Neural cell (in vitro differentiated cells): ENCODE measurements at regions not wholly inside any gene's neighbourhood (a gene's known extent, or its start where the extent isn't known, plus 50 kb on each side); places are given as distances from the start of the nearest gene placed in this dataset.

Experiments used
- H2AFZ ChIP-seq: fragments of 200-600, 300-800 bp; sonication (generic), shearing (Covaris generic); 2 replicates; pipeline ENCODE4 v1.6.0; 2014; ENCODE audit warnings: low read depth, mild to moderate bottlenecking, antibody characterized with exemption, low read length, moderate library complexity
- H3F3A ChIP-seq: fragments of 200-600 bp; shearing (Covaris generic); 2 replicates; pipeline ENCODE4 v1.6.1; 2016; ENCODE audit warnings: mild to moderate bottlenecking, moderate library complexity, mixed read lengths, antibody characterized with exemption, low read length; ENCODE audit not compliant: insufficient read depth, poor library complexity, severe bottlenecking
- H3K27ac ChIP-seq: fragments of 200-600, 300-800 bp; sonication (generic), shearing (Covaris generic); 2 replicates; pipeline ENCODE4 v1.5.1; 2014; ENCODE audit warnings: mild to moderate bottlenecking, low read length, moderate library complexity
- H3K27me3 ChIP-seq: fragments of 300-800, 200-600 bp; sonication (generic), shearing (Covaris generic); 2 replicates; pipeline ENCODE4 v1.6.0; 2014; ENCODE audit warnings: mild to moderate bottlenecking, low read depth, low read length, moderate library complexity; ENCODE audit not compliant: insufficient read depth
- H3K36me3 ChIP-seq: fragments of 300-800, 200-600 bp; sonication (generic), shearing (Covaris generic); 2 replicates; pipeline ENCODE4 v1.5.1; 2014; ENCODE audit warnings: mild to moderate bottlenecking, antibody characterized with exemption, low read length, moderate library complexity; ENCODE audit not compliant: insufficient read depth
- H3K4me2 ChIP-seq: fragments of 300-800, 200-600 bp; sonication (generic), shearing (Covaris generic); 2 replicates; pipeline ENCODE4 v1.6.0; 2014; ENCODE audit warnings: mild to moderate bottlenecking, low read length
- H3K4me3 ChIP-seq: fragments of 300-800, 200-600 bp; sonication (generic), shearing (Covaris generic); 2 replicates; pipeline ENCODE4 v1.5.1; 2014; ENCODE audit warnings: mild to moderate bottlenecking, low read length, moderate library complexity
- H3K79me2 ChIP-seq: fragments of 200-600 bp; shearing (Covaris generic); replicated peaks from 2 replicates; pipeline ENCODE4 v1.6.0; 2014; ENCODE audit warnings: mild to moderate bottlenecking, low read length, moderate library complexity; ENCODE audit not compliant: insufficient read depth
- H3K9ac ChIP-seq: fragments of 300-800, 200-600 bp; sonication (generic), shearing (Covaris generic); 2 replicates; pipeline ENCODE4 v1.6.1; 2016; ENCODE audit warnings: mild to moderate bottlenecking, low read length, mixed read lengths
- H3K9me2 ChIP-seq: fragments of 200-600 bp; shearing (Covaris generic); 2 replicates; pipeline ENCODE4 v1.6.1; 2016; ENCODE audit warnings: mild to moderate bottlenecking, low read length, mixed read lengths; ENCODE audit not compliant: insufficient read depth
- H3K9me3 ChIP-seq: fragments of 200-600, 300-800 bp; sonication (generic), shearing (Covaris generic); 2 replicates; pipeline ENCODE4 v1.6.1; 2016; ENCODE audit warnings: mild to moderate bottlenecking, mixed run types, low read length, moderate library complexity, mixed read lengths
- H4K20me1 ChIP-seq: fragments of 200-600 bp; shearing (Covaris generic); 2 replicates; pipeline ENCODE4 v1.6.1; 2016; ENCODE audit warnings: mild to moderate bottlenecking, mixed run types; ENCODE audit not compliant: insufficient read depth
- EP300 ChIP-seq: fragments of 450-650 bp; conservative IDR thresholded peaks from 2 replicates; pipeline ENCODE4 v1.6.1; 2014; ENCODE audit warnings: antibody characterized with exemption, mild to moderate bottlenecking, moderate library complexity; ENCODE audit not compliant: poor library complexity, severe bottlenecking
- EZH2 ChIP-seq: fragments of 200-600, 300-800 bp; shearing (Covaris generic), sonication (generic); IDR thresholded peaks from 2 replicates; pipeline ENCODE4 v1.6.1; 2014; ENCODE audit warnings: antibody characterized with exemption, low read length, borderline replicate concordance, mild to moderate bottlenecking; ENCODE audit not compliant: insufficient read depth, poor library complexity, severe bottlenecking
- MXI1 ChIP-seq: fragments of 450-650 bp; conservative IDR thresholded peaks from 2 replicates; pipeline ENCODE4 v1.6.1; 2014; ENCODE audit warnings: antibody characterized with exemption, mild to moderate bottlenecking; ENCODE audit not compliant: poor library complexity, severe bottlenecking
- POLR2AphosphoS5 ChIP-seq: IDR thresholded peaks from 2 replicates; pipeline ENCODE4 v1.6.1; 2012
- RAD21 ChIP-seq: fragments of 450-650 bp; conservative IDR thresholded peaks from 2 replicates; pipeline ENCODE4 v1.6.1; 2014; ENCODE audit warnings: antibody characterized with exemption, mild to moderate bottlenecking, moderate library complexity
- SMC3 ChIP-seq: fragments of 450-650 bp; conservative IDR thresholded peaks from 2 replicates; pipeline ENCODE4 v1.6.1; 2014; ENCODE audit warnings: antibody characterized with exemption, mild to moderate bottlenecking, moderate library complexity; ENCODE audit not compliant: poor library complexity
- TAF1 ChIP-seq: IDR thresholded peaks from 2 replicates; pipeline ENCODE4 v1.6.1; 2012; ENCODE audit warnings: low read depth
- TF ChIP-seq, protein P1 (sequence below): IDR thresholded peaks from 2 replicates; pipeline ENCODE4 v1.6.1; 2012; ENCODE audit warnings: borderline replicate concordance
- TF ChIP-seq, protein P2 (sequence below): fragments of 450-650 bp; IDR thresholded peaks from 2 replicates; pipeline ENCODE4 v1.5.1; 2014; ENCODE audit warnings: antibody characterized with exemption, mild to moderate bottlenecking, moderate library complexity; ENCODE audit not compliant: poor library complexity, severe bottlenecking

DNA sequence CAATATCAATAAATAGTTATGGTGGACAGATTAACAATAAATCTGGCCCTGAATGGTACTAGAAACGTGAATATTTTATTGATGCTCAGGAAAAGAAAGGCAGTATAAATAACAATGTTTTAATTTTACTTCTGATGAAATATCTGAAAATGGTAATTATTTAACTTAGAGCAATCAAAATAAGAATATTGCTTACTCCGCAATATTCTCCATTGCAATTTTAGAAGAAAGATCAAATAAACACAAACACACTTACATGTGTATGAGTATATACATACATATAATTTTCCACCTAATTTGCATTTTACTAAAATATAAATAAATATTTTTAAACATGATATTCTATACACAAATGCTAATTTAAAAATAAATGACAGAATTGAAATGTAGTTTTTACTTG lies 1130.5 kb downstream of the NCAM2 start:
- no peaks in the 10 kb centered on the region for H3F3A ChIP-seq
- TF ChIP-seq, protein P1, sequence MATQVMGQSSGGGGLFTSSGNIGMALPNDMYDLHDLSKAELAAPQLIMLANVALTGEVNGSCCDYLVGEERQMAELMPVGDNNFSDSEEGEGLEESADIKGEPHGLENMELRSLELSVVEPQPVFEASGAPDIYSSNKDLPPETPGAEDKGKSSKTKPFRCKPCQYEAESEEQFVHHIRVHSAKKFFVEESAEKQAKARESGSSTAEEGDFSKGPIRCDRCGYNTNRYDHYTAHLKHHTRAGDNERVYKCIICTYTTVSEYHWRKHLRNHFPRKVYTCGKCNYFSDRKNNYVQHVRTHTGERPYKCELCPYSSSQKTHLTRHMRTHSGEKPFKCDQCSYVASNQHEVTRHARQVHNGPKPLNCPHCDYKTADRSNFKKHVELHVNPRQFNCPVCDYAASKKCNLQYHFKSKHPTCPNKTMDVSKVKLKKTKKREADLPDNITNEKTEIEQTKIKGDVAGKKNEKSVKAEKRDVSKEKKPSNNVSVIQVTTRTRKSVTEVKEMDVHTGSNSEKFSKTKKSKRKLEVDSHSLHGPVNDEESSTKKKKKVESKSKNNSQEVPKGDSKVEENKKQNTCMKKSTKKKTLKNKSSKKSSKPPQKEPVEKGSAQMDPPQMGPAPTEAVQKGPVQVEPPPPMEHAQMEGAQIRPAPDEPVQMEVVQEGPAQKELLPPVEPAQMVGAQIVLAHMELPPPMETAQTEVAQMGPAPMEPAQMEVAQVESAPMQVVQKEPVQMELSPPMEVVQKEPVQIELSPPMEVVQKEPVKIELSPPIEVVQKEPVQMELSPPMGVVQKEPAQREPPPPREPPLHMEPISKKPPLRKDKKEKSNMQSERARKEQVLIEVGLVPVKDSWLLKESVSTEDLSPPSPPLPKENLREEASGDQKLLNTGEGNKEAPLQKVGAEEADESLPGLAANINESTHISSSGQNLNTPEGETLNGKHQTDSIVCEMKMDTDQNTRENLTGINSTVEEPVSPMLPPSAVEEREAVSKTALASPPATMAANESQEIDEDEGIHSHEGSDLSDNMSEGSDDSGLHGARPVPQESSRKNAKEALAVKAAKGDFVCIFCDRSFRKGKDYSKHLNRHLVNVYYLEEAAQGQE, result no peak
- TF ChIP-seq TAF1 (no peak), EZH2 (no peak), SMC3 (no peak), RAD21 (no peak), MXI1 (no peak), POLR2AphosphoS5 (no peak), EP300 (no peak)
- TF ChIP-seq, protein P2, sequence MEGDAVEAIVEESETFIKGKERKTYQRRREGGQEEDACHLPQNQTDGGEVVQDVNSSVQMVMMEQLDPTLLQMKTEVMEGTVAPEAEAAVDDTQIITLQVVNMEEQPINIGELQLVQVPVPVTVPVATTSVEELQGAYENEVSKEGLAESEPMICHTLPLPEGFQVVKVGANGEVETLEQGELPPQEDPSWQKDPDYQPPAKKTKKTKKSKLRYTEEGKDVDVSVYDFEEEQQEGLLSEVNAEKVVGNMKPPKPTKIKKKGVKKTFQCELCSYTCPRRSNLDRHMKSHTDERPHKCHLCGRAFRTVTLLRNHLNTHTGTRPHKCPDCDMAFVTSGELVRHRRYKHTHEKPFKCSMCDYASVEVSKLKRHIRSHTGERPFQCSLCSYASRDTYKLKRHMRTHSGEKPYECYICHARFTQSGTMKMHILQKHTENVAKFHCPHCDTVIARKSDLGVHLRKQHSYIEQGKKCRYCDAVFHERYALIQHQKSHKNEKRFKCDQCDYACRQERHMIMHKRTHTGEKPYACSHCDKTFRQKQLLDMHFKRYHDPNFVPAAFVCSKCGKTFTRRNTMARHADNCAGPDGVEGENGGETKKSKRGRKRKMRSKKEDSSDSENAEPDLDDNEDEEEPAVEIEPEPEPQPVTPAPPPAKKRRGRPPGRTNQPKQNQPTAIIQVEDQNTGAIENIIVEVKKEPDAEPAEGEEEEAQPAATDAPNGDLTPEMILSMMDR, result no peak
- no peaks in the 10 kb centered on the region for H4K20me1 ChIP-seq
- no peak overlapping the region for H3K4me3 ChIP-seq
- no peaks in the 10 kb centered on the region for H3K9me3 ChIP-seq
- no peak overlapping the region for H3K9ac ChIP-seq
- no peaks in the 10 kb centered on the region for H3K36me3 ChIP-seq
- H3K27me3 ChIP-seq, result no peaks in the 10 kb centered on the region
- H3K4me2 ChIP-seq, result no peak overlapping the region
- no peak overlapping the region for H3K27ac ChIP-seq
- H3K9me2 ChIP-seq, result no peaks in the 10 kb centered on the region
- no peaks in the 10 kb centered on the region for H3K79me2 ChIP-seq
- H2AFZ ChIP-seq, result no peak overlapping the region

DNA sequence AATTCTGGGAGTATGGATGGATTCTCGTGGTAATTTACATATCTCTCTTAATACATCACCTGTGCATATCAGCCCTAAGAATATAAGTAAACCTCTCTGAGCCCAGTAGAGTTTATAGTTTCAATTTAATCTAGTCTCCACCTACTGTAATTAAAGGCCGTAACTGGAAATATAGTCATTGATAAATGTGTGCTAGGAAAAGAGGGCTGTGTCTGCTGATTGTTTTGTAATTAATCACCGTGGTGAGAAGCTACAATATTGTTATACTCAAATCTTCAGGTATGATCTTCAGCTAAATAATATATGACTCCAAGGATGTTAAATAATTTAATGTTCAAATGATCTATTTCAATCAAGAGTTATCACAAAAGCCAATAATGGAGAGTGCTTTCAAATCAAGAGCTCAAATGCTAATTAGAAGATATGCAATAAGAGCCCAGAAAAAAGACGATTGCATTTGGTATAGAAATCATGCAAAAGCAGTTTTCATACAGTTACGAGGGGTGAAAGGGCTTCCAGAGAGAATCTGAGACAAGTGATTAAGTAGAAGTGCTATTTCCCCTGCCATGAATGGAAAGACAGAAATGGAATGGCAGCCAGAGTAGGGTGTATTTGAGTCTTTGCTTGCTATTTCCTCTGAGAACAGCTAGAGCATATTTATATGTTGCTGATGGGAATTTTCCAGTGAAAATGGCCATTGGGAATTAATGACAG lies 1134.3 kb downstream of the NCAM2 start:
- Histone ChIP-seq H3K79me2 (no peaks in the 10 kb centered on the region), H3K9ac (no peak overlapping the region), H3K9me2 (no peaks in the 10 kb centered on the region), H3K27ac (no peak overlapping the region), H4K20me1 (no peaks in the 10 kb centered on the region), H3K27me3 (no peaks in the 10 kb centered on the region), H2AFZ (no peak overlapping the region), H3F3A (no peaks in the 10 kb centered on the region), H3K9me3 (no peaks in the 10 kb centered on the region), H3K4me2 (no peak overlapping the region), H3K4me3 (no peak overlapping the region), H3K36me3 (no peaks in the 10 kb centered on the region)
- TF ChIP-seq, protein P2, result no peak
- TF ChIP-seq EP300, result no peak
- TF ChIP-seq, protein P1, result no peak
- TF ChIP-seq MXI1, result no peak
- no peak for TF ChIP-seq TAF1
